Coronary artery (tissue), 2 donors: ENCODE measurements at regions not wholly inside any gene's neighbourhood (a gene's known extent, or its start where the extent isn't known, plus 50 kb on each side); places are given as distances from the start of the nearest gene placed in this dataset.

Source experiments
- DNase-seq: peaks from one replicate; pipeline ENCODE4 v3.0.0-alpha.2; 2017; ENCODE audit warnings: low spot score
- H3K27ac ChIP-seq, 2 donors: fragments of 200-600 bp; sonication (generic); one replicate each; pipeline ENCODE4 v1.5.1; 2016 to 2019
- H3K4me3 ChIP-seq: fragments of 200-600 bp; sonication (generic); 2 replicates; pipeline ENCODE4 v1.5.1; 2016; ENCODE audit warnings: mild to moderate bottlenecking, moderate library complexity
- TF ChIP-seq, protein P1 (sequence below): fragments of 200-600 bp; sonication (generic); IDR thresholded peaks from one replicate; pipeline ENCODE4 v1.5.1; 2019; ENCODE audit warnings: antibody characterized with exemption

DNA sequence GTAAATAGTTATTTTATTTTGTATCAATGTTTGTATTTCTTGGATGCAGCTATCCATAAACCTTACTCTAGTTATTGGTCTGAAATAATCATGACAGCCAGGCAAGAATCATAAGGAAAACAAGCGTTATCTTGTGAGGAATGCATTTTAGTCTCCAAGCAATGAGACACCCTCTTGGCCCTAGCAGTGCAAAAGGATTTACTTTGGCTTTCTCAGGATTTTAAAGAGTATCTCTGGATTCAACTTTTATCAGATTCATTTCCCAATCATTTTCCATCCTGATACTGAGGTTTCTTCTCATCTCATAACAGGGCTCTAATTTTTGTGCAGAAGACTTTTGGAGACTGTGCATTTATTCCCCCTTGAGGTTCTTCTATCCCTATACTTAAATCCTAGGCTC, 480.8 kb downstream of the TMX3 start:
- TF ChIP-seq, protein P1, sequence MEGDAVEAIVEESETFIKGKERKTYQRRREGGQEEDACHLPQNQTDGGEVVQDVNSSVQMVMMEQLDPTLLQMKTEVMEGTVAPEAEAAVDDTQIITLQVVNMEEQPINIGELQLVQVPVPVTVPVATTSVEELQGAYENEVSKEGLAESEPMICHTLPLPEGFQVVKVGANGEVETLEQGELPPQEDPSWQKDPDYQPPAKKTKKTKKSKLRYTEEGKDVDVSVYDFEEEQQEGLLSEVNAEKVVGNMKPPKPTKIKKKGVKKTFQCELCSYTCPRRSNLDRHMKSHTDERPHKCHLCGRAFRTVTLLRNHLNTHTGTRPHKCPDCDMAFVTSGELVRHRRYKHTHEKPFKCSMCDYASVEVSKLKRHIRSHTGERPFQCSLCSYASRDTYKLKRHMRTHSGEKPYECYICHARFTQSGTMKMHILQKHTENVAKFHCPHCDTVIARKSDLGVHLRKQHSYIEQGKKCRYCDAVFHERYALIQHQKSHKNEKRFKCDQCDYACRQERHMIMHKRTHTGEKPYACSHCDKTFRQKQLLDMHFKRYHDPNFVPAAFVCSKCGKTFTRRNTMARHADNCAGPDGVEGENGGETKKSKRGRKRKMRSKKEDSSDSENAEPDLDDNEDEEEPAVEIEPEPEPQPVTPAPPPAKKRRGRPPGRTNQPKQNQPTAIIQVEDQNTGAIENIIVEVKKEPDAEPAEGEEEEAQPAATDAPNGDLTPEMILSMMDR: no peak
- H3K4me3 ChIP-seq: no peak overlapping the region
- no peak overlapping the region for H3K27ac ChIP-seq
- DNase-seq: no peak

DNA sequence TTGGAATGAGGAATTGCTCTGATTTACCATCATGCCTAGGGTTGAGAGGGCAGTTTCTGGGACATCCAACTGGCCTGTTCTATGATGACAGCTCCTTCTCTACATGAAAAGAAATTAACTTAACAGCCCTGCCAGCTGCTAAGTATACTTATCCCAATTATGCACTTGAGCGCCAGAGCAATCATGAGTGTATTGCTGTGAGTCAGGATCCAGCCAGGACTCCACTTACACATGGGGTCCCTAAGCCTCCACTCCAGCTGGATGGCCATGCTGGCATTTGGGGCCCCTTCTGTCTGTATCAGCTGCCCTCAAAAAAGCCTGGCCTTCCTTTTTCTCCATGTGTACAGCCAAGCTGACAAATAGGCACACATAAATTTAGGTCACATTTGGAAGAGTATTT, 481.9 kb downstream of the TMX3 start:
- Histone ChIP-seq H3K27ac (no peak overlapping the region), H3K4me3 (no peak overlapping the region)
- TF ChIP-seq, protein P1: no peak
- DNase-seq: no peak

DNA sequence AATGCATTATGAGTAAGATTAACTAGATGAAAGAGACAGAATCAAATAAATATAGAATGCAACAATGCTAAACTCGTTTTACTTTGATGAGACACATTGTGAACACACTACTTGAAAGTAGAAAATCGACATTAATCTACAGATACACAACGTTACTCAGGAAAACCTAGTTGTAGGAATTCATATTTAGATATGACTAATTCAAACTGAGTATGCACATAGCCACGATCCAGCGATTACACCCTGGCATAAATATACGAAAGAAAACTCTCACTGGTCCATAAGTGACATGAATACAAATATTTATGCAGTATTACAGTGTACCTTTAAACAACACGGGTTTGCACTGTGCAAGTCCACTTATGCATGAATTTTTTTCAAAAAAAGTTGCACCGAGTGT, 485.6 kb downstream of the TMX3 start:
- H3K27ac ChIP-seq: no peak overlapping the region
- no peak overlapping the region for H3K4me3 ChIP-seq
- TF ChIP-seq, protein P1: no peak
- no peak for DNase-seq

DNA sequence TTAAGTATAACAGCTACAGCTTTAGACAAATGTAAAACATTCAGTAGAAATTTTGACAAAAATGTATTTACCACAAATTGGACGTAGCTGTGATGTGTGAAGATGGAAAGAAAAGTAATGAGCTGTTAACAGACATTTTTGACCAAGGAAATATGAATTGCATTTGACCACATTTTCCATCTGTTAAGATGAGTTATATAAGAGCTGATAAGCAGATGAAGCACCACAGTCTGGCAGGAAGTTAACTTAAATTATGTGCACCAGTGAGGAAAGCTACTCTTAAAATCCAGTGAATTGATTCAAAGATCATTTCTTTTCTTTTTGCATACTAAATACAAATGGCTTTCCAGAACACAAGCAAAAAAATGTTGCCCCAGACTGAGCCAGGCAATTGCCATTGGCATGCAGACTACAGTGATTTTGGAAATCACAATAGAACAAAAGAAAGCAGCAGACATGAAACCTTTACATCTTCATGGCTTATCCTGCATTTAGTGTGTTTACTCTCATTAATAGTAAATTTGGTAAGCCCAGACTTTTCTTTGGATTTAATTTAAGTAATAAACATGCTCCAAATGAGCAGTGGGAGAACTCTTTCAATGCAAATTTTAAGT, 493.7 kb downstream of the TMX3 start:
- TF ChIP-seq, protein P1: no peak
- no peak overlapping the region for H3K27ac ChIP-seq
- H3K4me3 ChIP-seq: no peak overlapping the region
- no peak for DNase-seq

DNA sequence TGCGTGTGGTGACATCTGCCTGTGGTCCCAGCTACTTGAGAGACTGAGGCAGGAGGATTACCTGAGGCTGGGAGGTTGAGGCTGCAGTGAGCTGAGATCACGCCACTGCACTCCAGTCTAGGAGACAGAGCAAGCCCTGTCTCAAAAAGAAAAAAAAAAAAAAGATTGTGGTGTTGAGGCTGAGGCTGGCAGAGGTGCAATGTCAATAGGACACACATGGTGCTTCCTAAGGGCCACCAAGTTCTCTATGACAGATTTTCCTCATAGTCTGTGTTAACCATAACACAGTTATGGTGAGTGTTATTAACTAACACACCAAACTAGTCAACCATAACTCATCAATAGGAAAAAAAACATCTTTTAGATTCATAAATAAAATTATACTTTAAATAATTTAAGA, 494.4 kb downstream of the TMX3 start:
- DNase-seq: no peak
- H3K4me3 ChIP-seq: no peak overlapping the region

DNA sequence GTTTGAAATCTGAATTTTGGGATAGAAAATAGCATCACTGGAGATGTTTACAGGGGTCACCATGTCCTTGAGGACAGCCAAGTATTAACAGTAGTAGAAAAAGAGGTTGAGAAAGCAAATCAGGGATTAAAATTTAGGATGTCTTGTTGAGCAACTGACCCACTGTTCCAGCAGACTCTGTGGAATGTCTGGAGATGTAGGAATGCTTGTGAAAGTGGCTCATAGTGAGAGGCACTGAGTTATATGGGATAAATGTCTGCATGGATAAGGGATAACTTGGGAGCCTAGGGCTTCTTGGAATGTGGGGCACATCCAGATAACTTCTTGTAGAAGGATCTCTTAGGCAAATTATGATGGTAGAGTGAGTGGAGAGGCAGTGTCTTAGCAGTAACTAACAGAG, 495.0 kb downstream of the TMX3 start:
- no peak for DNase-seq
- Histone ChIP-seq H3K27ac (peak overlapping the region; percentile 28 to 58), H3K4me3 (no peak overlapping the region)
- TF ChIP-seq, protein P1: no peak

More for the DNA sequence above, 494.4 kb downstream of the TMX3 start:
- TF ChIP-seq, protein P1: no peak
- peak overlapping the region; percentile 28 to 58 for H3K27ac ChIP-seq

DNA sequence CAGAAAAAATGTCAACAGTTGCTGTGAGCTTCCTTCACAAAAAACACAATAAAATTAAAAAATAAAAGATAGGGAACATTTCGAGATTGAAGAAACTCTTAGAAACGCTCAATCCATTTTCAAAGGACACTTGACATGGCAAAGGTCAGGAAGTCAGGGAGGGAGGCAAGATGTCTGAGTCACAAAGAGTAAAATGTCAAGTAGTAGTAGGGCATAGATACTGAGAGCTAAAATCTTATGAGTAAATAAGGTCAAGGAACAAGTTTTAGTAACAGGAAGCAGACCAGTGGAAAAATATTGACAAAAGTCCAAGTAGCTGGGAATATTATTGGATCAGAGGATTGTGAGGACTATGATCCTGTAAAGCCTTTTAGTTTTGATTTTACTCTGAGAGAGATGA, 495.6 kb downstream of the TMX3 start:
- peak overlapping the region; percentile 28 to 58 for H3K27ac ChIP-seq
- no peak overlapping the region for H3K4me3 ChIP-seq
- DNase-seq: no peak
- TF ChIP-seq, protein P1: no peak
